HG03565 (cell line): ENCODE measurements at regions not wholly inside any gene's neighbourhood (a gene's known extent, or its start where the extent isn't known, plus 50 kb on each side); places are given as distances from the start of the nearest gene placed in this dataset.

Experiments
- ATAC-seq: cut with Tn5 transposase; IDR thresholded peaks from one replicate; pipeline ENCODE4 v1.9.1; 2021; ENCODE audit warnings: mild to moderate bottlenecking, moderate library complexity; ENCODE audit not compliant: unreplicated experiment

GRCh38 chr2:120826716-120827410, 91.2 kb downstream of the GLI2 start:
- no peak for ATAC-seq

DNA sequence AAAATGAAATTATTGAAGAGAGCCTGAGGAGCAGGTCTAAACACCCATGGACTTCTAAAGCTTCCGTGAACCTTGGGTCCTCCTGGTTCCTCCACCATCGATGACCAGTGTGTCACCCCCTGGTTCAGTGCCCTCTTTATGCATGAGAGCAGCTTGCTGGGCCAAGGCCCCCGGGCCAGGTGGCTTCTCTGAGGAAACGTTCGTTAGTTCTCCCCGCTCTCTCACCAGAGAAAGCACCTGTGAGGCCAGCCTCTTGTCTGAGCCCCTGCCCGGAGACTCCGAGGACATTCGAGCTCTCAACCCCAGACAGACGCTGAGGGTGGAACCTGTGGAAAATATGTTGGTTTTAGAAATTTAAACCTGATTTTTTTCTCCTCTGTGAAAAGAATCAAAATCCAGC, 92.4 kb downstream of the GLI2 start:
- ATAC-seq: no peak

DNA sequence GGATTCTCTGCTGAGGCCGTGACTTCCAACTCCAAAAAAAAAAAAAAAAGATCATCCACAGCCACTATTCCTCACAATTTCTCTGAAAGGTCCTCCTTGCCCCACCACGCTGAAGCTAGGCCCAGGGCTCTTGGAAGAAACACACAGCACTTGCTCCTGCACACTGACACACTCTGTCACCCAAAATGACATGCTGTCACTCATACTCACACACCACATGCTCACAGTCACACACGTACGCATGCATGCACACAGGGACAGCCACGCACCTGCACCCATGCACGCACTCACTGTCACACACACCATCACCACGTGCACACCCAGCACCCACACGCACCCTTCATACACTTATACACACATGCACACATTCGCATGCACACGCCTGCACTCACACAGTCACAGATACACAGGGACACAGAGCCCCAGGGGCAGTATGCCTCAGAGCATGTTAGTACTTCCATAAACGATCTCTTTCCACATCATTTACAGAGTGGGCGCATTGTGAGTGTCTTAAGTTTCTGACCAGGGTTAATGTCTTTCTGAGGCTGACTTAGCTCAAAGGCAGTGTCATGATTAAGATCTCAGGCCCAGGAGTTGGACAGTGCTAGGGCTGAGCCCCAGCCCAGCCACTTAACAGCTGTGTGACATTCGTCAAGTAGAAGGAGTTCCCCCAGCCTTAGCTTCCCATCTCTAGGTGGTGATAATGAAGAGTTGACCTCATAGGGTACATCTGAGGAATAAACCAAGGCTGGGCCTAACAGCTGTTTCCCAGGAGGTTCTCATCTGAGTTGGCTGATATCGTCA, 93.4 kb downstream of the GLI2 start:
- ATAC-seq: no peak

- no peak for ATAC-seq
Measured at GRCh38 chr2:120829633-120830025, 94.0 kb downstream of the GLI2 start.

GRCh38 chr2:120830096-120830830, 94.6 kb downstream of the GLI2 start:
- no peak for ATAC-seq

- no peak for ATAC-seq
Measured at GRCh38 chr2:120831086-120831485, 95.4 kb downstream of the GLI2 start.

DNA sequence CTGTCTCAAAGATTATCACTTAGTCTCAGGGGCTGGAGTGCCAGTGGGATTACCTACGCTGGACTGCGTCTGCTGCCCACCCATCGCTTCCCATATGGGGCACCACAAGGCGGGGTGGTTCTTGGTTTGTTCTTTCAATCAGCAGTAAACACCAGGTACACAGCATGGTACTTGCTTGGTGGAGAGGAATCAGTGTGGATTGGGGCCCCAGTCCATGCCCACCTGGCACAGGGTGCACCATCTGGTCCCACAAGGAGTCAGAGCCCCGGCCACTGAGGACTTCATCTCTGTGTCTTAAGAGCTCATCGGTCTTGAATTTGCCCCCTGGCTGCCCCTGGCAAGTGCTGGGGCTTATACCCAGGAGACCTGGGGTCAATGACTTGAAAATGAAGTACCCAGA, 96.2 kb downstream of the GLI2 start:
- ATAC-seq: no peak

DNA sequence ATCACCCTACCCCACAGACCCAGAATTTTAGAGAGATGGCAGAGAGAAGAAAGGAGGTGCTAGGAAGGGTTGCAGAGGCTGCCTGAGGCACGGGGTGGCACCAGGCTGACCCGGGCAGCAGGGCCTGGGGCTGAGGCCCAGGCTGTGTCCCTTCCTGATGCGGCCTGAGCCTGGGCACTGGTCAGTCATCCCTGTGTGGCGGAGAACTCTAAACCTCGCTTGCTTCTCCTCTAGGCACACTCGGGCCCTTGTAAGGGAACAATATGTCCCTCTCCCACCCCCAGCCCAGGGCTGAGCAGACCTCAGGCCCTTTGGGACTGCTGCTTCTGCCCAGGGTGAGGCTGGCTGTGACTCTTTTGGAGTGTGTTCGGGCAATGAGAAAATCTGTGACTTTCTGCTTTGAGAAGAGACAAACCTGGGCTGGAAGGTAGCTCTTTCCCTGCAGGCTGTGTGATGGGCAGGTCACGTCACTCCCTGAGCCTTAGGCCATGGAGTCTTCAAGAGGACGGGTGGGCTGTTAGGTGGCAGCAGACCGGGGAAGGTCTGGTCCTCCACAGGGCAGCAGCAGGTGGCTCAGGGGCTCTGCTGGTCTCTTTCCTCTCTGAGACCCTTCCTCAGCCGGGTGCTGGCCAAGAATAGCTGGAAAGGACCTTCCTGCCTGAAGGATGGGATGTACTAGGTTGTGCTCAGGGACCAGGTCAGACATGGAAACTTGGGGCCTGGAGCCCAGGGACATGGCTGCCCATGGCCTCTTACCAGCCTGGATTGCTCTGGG, 96.8 kb downstream of the GLI2 start:
- no peak for ATAC-seq

DNA sequence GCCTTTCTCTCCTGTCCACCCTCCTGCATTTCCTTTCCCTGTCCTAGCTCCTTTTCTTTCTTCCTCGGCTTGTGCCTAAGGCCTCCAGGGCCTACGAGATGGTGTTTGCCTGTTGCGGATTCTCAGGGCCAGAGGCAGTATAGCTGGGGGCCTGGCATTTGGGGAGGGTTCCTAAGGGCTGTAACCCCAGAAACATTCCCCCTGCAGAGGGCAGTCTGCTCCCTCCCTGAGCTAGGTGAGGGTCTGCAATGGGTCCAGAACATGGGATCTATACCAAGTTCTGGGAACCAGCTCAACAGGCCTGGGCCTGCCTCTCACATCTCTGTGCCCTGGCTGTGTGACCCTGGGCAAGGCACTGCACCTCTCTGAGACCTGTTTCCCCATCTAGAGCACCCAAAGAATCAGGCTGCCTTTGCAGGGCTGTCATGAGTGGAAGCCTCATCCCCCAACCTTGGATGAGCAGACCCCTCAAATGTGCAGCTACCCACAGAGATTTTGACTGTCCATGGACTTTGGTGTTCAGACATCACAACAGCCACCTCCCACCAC, 97.5 kb downstream of the GLI2 start:
- ATAC-seq: no peak

DNA sequence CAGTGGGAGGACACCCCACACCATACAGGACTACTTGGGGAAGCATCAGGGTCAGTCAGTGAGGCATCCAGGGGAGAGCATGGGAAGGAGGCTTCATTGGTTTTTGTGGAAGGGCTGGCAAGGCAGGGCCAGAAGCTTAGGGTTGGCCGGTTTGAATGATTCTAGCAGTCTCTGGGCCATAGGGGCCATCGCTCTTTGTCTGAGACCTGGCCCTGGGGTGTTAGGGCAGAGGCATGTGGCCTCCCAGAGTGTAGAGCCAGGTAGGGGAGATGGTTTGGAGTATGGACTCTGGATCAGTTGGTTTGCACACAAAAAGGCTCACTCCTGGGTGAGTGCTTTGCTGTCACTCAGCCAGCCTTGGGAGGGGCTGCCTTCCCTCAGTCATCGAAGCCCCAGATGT, 98.5 kb downstream of the GLI2 start:
- no peak for ATAC-seq

DNA sequence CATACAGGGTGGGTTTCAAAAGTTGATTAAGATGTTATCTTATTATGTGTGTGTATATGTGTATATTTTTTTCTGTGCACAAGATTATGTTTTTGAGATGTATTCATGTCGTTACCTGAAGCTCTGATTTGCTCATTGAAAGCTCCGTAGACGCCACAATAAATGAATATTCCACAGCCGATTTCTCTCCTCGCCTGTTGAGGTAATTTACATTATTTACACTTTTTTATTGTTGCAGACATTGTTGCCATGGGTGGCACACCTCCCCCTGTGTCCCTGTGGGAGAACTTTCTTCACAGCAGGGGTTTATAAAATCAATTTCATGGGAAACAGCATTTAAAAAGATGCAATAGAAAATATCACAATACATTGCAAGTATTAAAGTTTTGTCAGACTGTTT, 100.6 kb downstream of the GLI2 start:
- ATAC-seq: no peak

DNA sequence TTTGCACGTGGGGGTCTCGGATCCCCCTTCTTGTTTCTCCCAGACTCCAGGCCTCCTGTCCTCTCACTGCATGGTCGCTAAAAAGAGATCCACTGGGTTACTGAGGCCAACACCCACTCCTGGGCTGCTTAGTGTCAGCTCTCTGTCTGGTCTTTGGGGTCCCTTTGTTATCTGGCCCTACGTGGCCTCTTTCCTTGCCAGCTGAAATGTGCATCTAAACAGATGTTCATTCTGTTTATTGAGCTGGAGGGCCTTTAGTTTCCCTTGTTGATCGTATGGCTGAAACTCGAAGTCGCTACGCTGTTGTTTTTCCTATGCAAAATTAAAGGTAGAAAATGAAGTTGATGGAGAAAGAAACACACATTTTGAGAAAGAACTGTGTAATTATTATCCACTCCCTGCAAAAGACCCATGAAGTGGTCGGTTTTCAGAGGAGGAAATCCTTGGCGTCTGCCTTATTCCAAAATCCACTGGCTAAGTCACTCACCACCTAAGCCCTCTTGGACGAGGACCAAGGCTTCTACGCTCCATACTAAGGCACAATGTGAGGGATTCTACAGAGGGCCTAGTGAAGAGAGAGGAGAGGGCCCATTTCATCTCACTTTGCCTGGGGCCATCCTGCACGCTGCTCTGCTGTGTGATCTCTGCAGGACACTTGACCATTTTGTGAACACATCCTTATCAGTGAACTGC, 105.3 kb downstream of the GLI2 start:
- ATAC-seq: no peak

GRCh38 chr2:120842456-120843439, 107.1 kb downstream of the GLI2 start:
- ATAC-seq: no peak

DNA sequence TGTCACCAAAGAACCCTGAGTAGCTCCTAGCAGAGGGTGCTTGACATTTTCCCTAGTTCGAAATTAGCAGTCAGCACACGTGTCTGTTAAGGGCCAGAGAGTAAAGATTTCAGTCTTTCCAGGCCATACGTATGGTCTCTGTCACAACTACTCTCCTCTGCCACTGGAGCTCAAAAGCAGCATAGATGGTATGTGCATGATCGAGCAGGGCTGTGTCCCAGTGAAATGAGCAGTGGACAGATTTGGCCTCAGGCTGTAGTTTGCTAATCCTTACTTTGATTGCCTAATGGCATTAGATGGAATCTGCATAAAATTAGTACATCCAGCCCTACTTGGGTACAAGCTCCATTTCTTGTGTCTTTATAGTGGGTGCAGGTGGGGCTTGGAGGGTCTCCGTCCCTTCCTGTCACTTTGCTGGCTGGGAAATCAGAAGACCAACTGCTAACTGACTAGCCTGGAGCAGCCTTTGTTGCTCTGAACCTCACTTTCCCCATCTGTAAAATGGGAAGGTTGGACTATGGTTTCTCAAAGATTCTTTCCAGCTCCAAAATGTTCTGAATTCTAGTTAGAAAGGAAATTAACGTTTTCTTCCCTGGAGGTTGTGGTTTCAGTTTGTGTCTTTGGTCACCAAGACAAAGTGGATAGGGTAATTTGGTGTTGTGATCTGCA, 108.5 kb downstream of the GLI2 start:
- ATAC-seq: no peak

GRCh38 chr2:120845277-120845676, 109.6 kb downstream of the GLI2 start:
- no peak for ATAC-seq

DNA sequence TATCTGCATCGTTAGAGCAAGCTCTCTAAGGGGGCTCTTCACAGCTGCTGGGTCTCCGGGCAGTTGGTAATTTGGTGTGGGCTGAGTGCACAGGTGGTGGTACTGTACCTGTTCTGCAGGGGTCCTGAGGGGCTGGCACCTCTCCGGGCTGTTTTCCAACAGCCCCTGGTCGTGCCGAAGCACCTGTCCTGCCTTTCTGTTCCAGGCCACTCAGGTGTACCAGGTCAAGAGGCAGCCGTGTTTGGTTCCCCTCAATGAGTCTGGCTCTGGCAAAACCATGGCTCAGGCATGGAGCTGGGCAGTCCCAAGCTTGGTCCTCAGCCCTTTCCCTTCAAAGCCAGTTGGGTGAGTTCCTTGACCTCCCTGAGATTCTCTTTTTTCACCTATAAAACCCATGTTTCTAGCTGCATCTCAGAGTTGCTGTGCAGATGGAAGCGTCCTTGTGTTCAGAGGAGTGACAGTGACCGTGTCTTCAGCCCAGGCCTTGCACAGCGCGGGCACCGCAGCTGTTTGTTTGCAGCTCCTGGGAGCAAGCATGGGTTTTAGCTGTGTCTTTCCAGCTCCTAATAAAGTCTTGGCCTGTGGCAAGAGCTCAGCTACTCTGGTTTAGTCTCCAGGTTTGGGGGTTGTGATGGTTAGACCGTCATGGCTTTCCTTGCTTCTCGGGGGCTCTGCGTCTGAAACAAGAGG, 110.9 kb downstream of the GLI2 start:
- ATAC-seq: no peak

DNA sequence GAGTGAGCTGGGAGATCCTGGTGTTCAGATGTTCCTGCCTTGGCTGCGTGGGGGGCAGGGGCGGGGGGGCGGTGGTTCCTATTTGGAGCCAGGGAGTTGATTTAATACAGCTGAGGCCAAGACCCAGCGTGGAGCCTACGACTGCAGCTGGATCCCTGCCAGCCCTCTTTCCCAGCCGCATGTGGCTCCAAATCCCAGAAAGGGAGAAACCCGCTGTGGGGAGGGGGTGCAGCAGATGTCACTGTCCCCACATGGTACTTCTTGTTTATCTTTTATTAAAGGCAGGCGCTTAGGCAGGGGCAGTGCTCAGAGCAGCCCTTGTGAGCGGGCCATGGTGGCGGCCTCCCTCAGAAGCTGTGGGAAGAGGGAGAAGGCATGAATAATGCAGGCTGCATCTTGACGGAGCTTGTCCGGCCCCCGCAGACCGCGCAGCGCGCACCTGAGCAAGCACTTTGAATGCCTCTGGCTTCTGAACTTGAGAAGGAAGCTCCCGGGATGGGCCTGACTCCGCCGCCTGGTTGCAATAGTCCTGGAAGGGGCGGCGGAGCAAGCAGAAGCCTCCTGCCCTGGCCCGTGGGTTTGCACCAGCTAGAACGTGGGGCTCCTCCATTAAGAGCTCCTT, 112.1 kb downstream of the GLI2 start:
- no peak for ATAC-seq
